HCT116 (cell line): ENCODE measurements at regions not wholly inside any gene's neighbourhood (a gene's known extent, or its start where the extent isn't known, plus 50 kb on each side); places are given as distances from the start of the nearest gene placed in this dataset.

Experiments used
- ATAC-seq: fragments of 200-7000 bp; cut with Tn5 transposase; 2 replicates; pipeline ENCODE4 v1.9.1; 2020; ENCODE audit warnings: mild to moderate bottlenecking, moderate library complexity
- BruUV-seq: library from RNA; stranded (reverse); fragments of 400-500 nt; replicated peaks from 2 replicates; lab custom pipeline; 2021; lab: Mats Ljungman, UMichigan
- CTCF ChIA-PET: fragments of 300-600 bp; sonication (Branson Sonifier 250); formaldehyde crosslinking; loops from one replicate; lab custom pipeline; 2021; ENCODE audit warnings: antibody characterized with exemption; lab: Charles Lee
- POLR2A ChIA-PET: fragments of 300-600, 350-600 bp; sonication (Branson Sonifier 250); formaldehyde crosslinking; loops from one replicate; lab custom pipeline; 2021; ENCODE audit warnings: antibody characterized with exemption; lab: Charles Lee
- RAD21 ChIA-PET, 2 experiments: fragments of 300-600 bp; sonication (Branson Sonifier 250); formaldehyde crosslinking; loops; one replicate each; lab custom pipeline; 2023; ENCODE audit warnings: low total read pairs in 2 of 2; ENCODE audit not compliant: uncharacterized antibody in 2 of 2, unreplicated experiment in 2 of 2, low non-redundant PET in 1 of 2; lab: Charles Lee
- DNase-seq: peaks from one replicate; pipeline ENCODE4 v3.0.0-alpha.2; 2010; ENCODE audit warnings: low read depth, low spot score
- H2AFZ ChIP-seq: fragments of 200-600 bp; shearing (Covaris generic), sonication (generic); 2 replicates; pipeline ENCODE4 v1.6.1; 2017; ENCODE audit warnings: low read depth, mixed run types, mixed read lengths, antibody characterized with exemption, low read length; ENCODE audit not compliant: poor library complexity, severe bottlenecking
- H3K27ac ChIP-seq: 2 replicates; pipeline ENCODE4 v1.5.1; 2012; ENCODE audit warnings: low read depth, low read length
- H3K27me3 ChIP-seq: fragments of 200-600 bp; sonication (generic); 2 replicates; pipeline ENCODE4 v1.6.1; 2016; ENCODE audit warnings: mixed run types, low read length, mixed read lengths; ENCODE audit not compliant: insufficient read depth
- H3K36me3 ChIP-seq, 2 experiments: fragments of 200-500 bp in 1 of 2; fragments of 200-600 bp in 1 of 2; sonication (Bioruptor generic) in 1 of 2; sonication (generic) in 1 of 2; 2 replicates each; pipeline versions ENCODE4 v1.5.1 to v1.6.1; 2014 to 2016; ENCODE audit warnings: low read length in 2 of 2, inconsistent platforms in 1 of 2, mixed read lengths in 1 of 2, mixed run types in 1 of 2; ENCODE audit not compliant: insufficient read depth in 2 of 2, control insufficient read depth in 1 of 2
- H3K4me1 ChIP-seq, 2 experiments: fragments of 200-600 bp in 1 of 2; sonication (generic) in 1 of 2; 2 replicates each; pipeline versions ENCODE4 v1.5.1 to v1.6.1; 2012 to 2017; ENCODE audit warnings: low read length in 2 of 2, inconsistent platforms in 1 of 2, mild to moderate bottlenecking in 1 of 2, mixed read lengths in 1 of 2, mixed run types in 1 of 2, moderate library complexity in 1 of 2; ENCODE audit not compliant: insufficient read depth in 2 of 2, control insufficient read depth in 1 of 2
- H3K4me2 ChIP-seq: fragments of 200-600 bp; sonication (generic); 2 replicates; pipeline ENCODE4 v1.6.1; 2017; ENCODE audit warnings: mixed run types, low read length, mixed read lengths
- H3K4me3 ChIP-seq, 2 experiments: fragments of 200-600 bp in 1 of 2; sonication (generic) in 1 of 2; replicated peaks in 1 of 2; 2 replicates each; pipeline ENCODE4 v1.5.1; 2011 to 2016; ENCODE audit warnings: low read length in 2 of 2, control low read depth in 1 of 2, low read depth in 1 of 2, mild to moderate bottlenecking in 1 of 2, mixed read lengths in 1 of 2, mixed run types in 1 of 2
- H3K79me2 ChIP-seq: fragments of 200-600 bp; sonication (generic); 2 replicates; pipeline ENCODE4 v1.6.1; 2017; ENCODE audit warnings: mild to moderate bottlenecking, mixed run types, low read length, moderate library complexity, mixed read lengths; ENCODE audit not compliant: insufficient read depth
- H3K9ac ChIP-seq: fragments of 200-600 bp; sonication (generic); 2 replicates; pipeline ENCODE4 v1.6.1; 2016; ENCODE audit warnings: low read length, mixed read lengths
- H3K9me2 ChIP-seq: fragments of 200-600 bp; sonication (generic), shearing (Covaris generic); 2 replicates; pipeline ENCODE4 v1.6.1; 2017; ENCODE audit warnings: mixed run types, mild to moderate bottlenecking, moderate library complexity; ENCODE audit not compliant: insufficient read depth
- H3K9me3 ChIP-seq, 2 experiments: fragments of 200-500 bp in 1 of 2; fragments of 200-600 bp in 1 of 2; sonication (Bioruptor generic) in 1 of 2; sonication (generic) in 1 of 2; 2 replicates each; pipeline ENCODE4 v1.6.1; 2014 to 2017; ENCODE audit warnings: low read length in 2 of 2, mixed read lengths in 2 of 2, inconsistent platforms in 1 of 2, low read depth in 1 of 2, mild to moderate bottlenecking in 1 of 2, mixed run types in 1 of 2, moderate library complexity in 1 of 2; ENCODE audit not compliant: control insufficient read depth in 1 of 2, insufficient read depth in 1 of 2
- H4K20me1 ChIP-seq: fragments of 200-600 bp; sonication (generic), shearing (Covaris generic); 2 replicates; pipeline ENCODE4 v1.6.1; 2017; ENCODE audit warnings: mixed run types, mild to moderate bottlenecking, moderate library complexity; ENCODE audit not compliant: insufficient read depth
- ATF3 ChIP-seq: IDR thresholded peaks from 2 replicates; pipeline ENCODE4 v1.6.1; 2012
- CBX3 ChIP-seq: IDR thresholded peaks from 2 replicates; pipeline ENCODE4 v1.6.1; 2012; ENCODE audit warnings: low read depth
- CEBPB ChIP-seq: IDR thresholded peaks from 2 replicates; pipeline ENCODE4 v1.6.1; 2012; ENCODE audit warnings: low read depth
- CTCF ChIP-seq, 3 experiments: fragments of 200-600 bp in 1 of 3; sonication (generic) in 1 of 3; IDR thresholded peaks in 2 of 3; conservative IDR thresholded peaks in 1 of 3; 2 replicates each; pipeline ENCODE4 v1.5.1; 2012 to 2017; ENCODE audit warnings: low read depth in 2 of 3, low read length in 2 of 3, antibody characterized with exemption in 1 of 3, borderline replicate concordance in 1 of 3, control low read depth in 1 of 3, mild to moderate bottlenecking in 1 of 3, mixed read lengths in 1 of 3, mixed run types in 1 of 3, moderate library complexity in 1 of 3; ENCODE audit not compliant: insufficient read depth in 1 of 3
- EGR1 ChIP-seq: IDR thresholded peaks from 2 replicates; pipeline ENCODE4 v1.6.1; 2012; ENCODE audit warnings: low read depth
- EZH2 ChIP-seq: fragments of 200-600 bp; sonication (generic); IDR thresholded peaks from 2 replicates; pipeline ENCODE4 v1.6.1; 2017; ENCODE audit warnings: antibody characterized with exemption, mixed run types
- EZH2phosphoT487 ChIP-seq: fragments of 200-600 bp; IDR thresholded peaks from 2 replicates; pipeline ENCODE4 v1.6.1; 2018; ENCODE audit warnings: antibody characterized with exemption, borderline replicate concordance
- FOSL1 ChIP-seq: IDR thresholded peaks from 2 replicates; pipeline ENCODE4 v1.6.1; 2012; ENCODE audit warnings: low read depth
- JUND ChIP-seq: IDR thresholded peaks from 2 replicates; pipeline ENCODE4 v1.6.1; 2012
- POLR2A ChIP-seq: IDR thresholded peaks from 2 replicates; pipeline ENCODE4 v1.7.0; 2011; ENCODE audit warnings: borderline replicate concordance; ENCODE audit not compliant: insufficient read depth, insufficient read length; ENCODE audit errors: extremely low read depth
- POLR2AphosphoS5 ChIP-seq: IDR thresholded peaks from 2 replicates; pipeline ENCODE4 v1.6.1; 2011; ENCODE audit warnings: mild to moderate bottlenecking, low read depth, low read length, moderate library complexity
- RAD21 ChIP-seq: IDR thresholded peaks from 2 replicates; pipeline ENCODE4 v1.6.1; 2012; ENCODE audit warnings: low read depth, mild to moderate bottlenecking
- REST ChIP-seq: IDR thresholded peaks from 2 replicates; pipeline ENCODE4 v1.6.1; 2012; ENCODE audit warnings: low read depth
- SIN3A ChIP-seq: IDR thresholded peaks from 2 replicates; pipeline ENCODE4 v1.6.1; 2012; ENCODE audit warnings: low read depth
- SRF ChIP-seq: IDR thresholded peaks from 2 replicates; pipeline ENCODE4 v1.6.1; 2012; ENCODE audit warnings: low read depth
- TCF7L2 ChIP-seq: IDR thresholded peaks from 2 replicates; pipeline ENCODE4 v1.7.0; 2011; ENCODE audit warnings: borderline replicate concordance, inconsistent platforms; ENCODE audit not compliant: insufficient read depth, insufficient read length; ENCODE audit errors: extremely low read depth
- YY1 ChIP-seq: IDR thresholded peaks from 2 replicates; pipeline ENCODE4 v1.6.1; 2011; ENCODE audit warnings: low read length, low read depth, moderate library complexity, mild to moderate bottlenecking; ENCODE audit not compliant: insufficient replicate concordance; ENCODE audit errors: extremely low read depth
- ZBTB33 ChIP-seq: IDR thresholded peaks from 2 replicates; pipeline ENCODE4 v1.6.1; 2011; ENCODE audit warnings: mild to moderate bottlenecking, low read length, moderate library complexity; ENCODE audit not compliant: insufficient replicate concordance; ENCODE audit errors: extremely low read depth
- ZNF274 ChIP-seq: fragments of 200-500 bp; sonication (Bioruptor generic); IDR thresholded peaks from 2 replicates; pipeline ENCODE4 v1.6.1; 2014; ENCODE audit warnings: mild to moderate bottlenecking, low read depth, low read length, inconsistent platforms
- intact Hi-C: fragments of 100-400 bp; cut with micrococcal nuclease; formaldehyde crosslinking; loops from 2 replicates; pipeline ENCODE4 v1.10.0; 2022
- TF ChIP-seq, protein P1 (sequence below): IDR thresholded peaks from 2 replicates; pipeline ENCODE4 v1.6.1; 2012

- H3K9me3 ChIP-seq, result no peaks in the 10 kb centered on the region
- H4K20me1 ChIP-seq, result no peaks in the 10 kb centered on the region
- no peak overlapping the region for H3K9ac ChIP-seq
- H2AFZ ChIP-seq, result no peak overlapping the region
- no peaks in the 10 kb centered on the region for H3K4me1 ChIP-seq
- H3K27ac ChIP-seq, result no peak overlapping the region
- TF ChIP-seq, protein P1, sequence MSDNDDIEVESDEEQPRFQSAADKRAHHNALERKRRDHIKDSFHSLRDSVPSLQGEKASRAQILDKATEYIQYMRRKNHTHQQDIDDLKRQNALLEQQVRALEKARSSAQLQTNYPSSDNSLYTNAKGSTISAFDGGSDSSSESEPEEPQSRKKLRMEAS, result no peak
- TF ChIP-seq SRF (no peak), ZBTB33 (no peak), CTCF (IDR thresholded peaks at IDR 0.05 in 2 of 3, conservative IDR thresholded peaks at IDR 0.05 in 1 of 3; ENCODE audit: borderline replicate concordance in 1 of 3, insufficient read depth in 1 of 3, low read depth in 2 of 3, low read length in 2 of 3) (no peak), POLR2AphosphoS5 (no peak), FOSL1 (no peak), REST (no peak), EGR1 (no peak), ATF3 (no peak), TCF7L2 (no peak), EZH2phosphoT487 (no peak), EZH2 (no peak), RAD21 (no peak), POLR2A (no peak), CEBPB (no peak), SIN3A (no peak), YY1 (no peak), CBX3 (no peak), ZNF274 (no peak), JUND (no peak)
- no peaks in the 10 kb centered on the region for H3K79me2 ChIP-seq
- no TSS peak for BruUV-seq
- ChIA-PET RAD21 (no interaction called here), CTCF (no interaction called here), POLR2A (no interaction called here)
- no peak for ATAC-seq
- H3K9me2 ChIP-seq, result no peaks in the 10 kb centered on the region
- H3K4me2 ChIP-seq, result no peak overlapping the region
- H3K4me3 ChIP-seq, result no peak overlapping the region
- H3K27me3 ChIP-seq, result no peaks in the 10 kb centered on the region
- intact Hi-C loops, result no loop called here
- DNase-seq, result no peak
- no peaks in the 10 kb centered on the region for H3K36me3 ChIP-seq
Measured at GRCh38 chr6:170221753-170222400, 69.0 kb downstream of the DLL1 start.
